ENCODE measurements at regions not wholly inside any gene's neighbourhood (a gene's known extent, or its start where the extent isn't known, plus 50 kb on each side); places are given as distances from the start of the nearest gene placed in this dataset.

DNA sequence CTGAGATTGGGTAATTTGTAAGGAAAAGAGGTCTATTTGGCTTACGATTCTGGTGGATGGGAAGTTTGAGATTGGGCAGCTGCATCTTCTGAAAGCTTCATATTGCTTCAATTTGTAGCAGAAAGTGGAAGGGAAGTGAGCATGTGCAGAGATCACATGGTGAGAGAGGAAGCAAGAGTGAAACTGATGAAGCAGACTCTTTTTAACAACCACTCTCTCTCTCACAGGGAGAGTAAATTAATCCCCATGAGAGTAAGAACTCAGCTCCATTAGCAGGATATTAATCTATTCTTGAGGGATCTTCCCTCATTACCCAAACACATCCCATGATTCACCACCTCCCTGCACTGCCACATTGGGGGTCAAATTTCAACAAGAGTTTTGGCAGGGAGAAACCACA is 298.5 kb upstream of the CELF4 start:
- WGBS, 2 donors: 83 to 86% methylated on average over 1 of the region's 1 CpG
- H3K4me3 ChIP-seq: no peak overlapping the region
- H3K27me3 ChIP-seq: no peaks in the 10 kb centered on the region
- H3K4me1 ChIP-seq: no peaks in the 10 kb centered on the region
- no peaks in the 10 kb centered on the region for H3K9me3 ChIP-seq
- intact Hi-C loops (cut with DNase I): no loop called here
- no peak overlapping the region for H3K27ac ChIP-seq
- no peak for TF ChIP-seq POLR2AphosphoS5 (IDR thresholded peaks at IDR 0.05)
- TF ChIP-seq, protein P1, sequence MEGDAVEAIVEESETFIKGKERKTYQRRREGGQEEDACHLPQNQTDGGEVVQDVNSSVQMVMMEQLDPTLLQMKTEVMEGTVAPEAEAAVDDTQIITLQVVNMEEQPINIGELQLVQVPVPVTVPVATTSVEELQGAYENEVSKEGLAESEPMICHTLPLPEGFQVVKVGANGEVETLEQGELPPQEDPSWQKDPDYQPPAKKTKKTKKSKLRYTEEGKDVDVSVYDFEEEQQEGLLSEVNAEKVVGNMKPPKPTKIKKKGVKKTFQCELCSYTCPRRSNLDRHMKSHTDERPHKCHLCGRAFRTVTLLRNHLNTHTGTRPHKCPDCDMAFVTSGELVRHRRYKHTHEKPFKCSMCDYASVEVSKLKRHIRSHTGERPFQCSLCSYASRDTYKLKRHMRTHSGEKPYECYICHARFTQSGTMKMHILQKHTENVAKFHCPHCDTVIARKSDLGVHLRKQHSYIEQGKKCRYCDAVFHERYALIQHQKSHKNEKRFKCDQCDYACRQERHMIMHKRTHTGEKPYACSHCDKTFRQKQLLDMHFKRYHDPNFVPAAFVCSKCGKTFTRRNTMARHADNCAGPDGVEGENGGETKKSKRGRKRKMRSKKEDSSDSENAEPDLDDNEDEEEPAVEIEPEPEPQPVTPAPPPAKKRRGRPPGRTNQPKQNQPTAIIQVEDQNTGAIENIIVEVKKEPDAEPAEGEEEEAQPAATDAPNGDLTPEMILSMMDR (IDR thresholded peaks at IDR 0.05): no peak
- no peak for TF ChIP-seq POLR2A (IDR thresholded peaks at IDR 0.05)
- no peak for TF ChIP-seq EP300 (IDR thresholded peaks at IDR 0.05)
- no peaks in the 10 kb centered on the region for H3K36me3 ChIP-seq
- DNase-seq: no peak

DNA sequence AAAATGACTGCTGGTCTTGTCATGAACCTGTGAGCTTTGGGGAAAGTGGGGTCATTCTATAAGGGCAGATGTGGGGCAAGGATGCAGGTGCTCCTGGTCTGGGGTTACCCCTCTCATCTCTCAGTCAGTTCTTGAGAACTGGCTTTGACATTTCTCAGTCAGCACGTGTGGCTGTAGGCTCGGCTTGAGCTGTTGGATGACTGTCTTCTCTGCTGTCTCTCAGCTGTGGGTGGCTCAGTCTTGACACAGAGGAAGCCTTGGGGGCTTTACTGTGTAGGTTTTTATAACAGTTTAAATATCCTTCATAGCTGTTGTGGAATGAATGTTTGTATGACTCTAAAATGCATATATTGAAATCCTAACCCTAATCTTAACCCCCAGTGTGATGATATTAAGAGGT is 296.4 kb upstream of the CELF4 start:
- 41 to 73% methylated on average over 2 of the region's 2 CpGs for WGBS, 2 donors
- intact Hi-C loops (cut with DNase I): no loop called here
- Histone ChIP-seq H3K9me3 (no peaks in the 10 kb centered on the region), H3K27me3 (no peaks in the 10 kb centered on the region), H3K36me3 (no peaks in the 10 kb centered on the region), H3K4me3 (no peak overlapping the region), H3K27ac (no peak overlapping the region), H3K4me1 (no peaks in the 10 kb centered on the region)
- no peak for DNase-seq
- no peak for TF ChIP-seq POLR2AphosphoS5 (IDR thresholded peaks at IDR 0.05)
- TF ChIP-seq, protein P1 (IDR thresholded peaks at IDR 0.05): no peak
- TF ChIP-seq POLR2A (IDR thresholded peaks at IDR 0.05): no peak
- no peak for TF ChIP-seq EP300 (IDR thresholded peaks at IDR 0.05)

DNA sequence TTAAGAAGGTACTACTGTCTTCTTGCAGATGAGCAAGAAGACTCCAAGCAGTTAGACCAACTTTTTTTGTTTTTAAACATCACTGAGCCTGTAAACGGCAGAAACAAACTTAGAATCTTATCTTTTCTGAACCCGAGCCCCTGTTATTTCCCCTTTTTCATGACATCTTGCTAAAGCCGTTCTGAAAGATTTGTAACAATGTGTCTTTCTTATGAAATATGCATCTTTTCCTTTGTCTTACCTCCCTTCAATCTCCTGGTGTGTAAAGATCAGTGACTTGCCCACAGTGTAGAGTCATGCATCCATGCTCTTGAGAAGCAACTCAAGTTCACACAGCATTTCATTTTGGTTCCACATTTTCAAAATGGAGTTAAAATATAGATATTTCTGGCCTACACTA is 288.8 kb upstream of the CELF4 start:
- intact Hi-C loops (cut with DNase I): no loop called here
- no peaks in the 10 kb centered on the region for H3K9me3 ChIP-seq
- WGBS, 2 donors: 48 to 71% methylated on average over 3 of the region's 3 CpGs

DNA sequence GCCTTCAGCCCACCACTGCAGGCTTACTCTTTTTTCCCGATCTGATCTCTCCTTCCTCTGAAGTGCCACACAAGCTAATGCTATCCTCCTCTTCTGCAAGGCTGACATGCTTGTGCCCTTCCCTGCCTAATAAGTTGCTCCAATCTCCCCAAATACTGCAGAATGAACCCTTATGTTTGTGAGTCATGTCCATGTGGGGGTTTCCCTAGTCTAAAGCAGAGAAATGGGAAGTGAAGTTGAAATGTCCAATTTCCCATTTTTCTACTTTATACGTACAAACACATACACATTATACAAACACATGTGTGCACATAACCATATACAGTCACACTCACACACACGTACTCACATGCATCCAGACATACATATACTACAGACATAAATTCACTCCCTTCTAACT is 288.1 kb upstream of the CELF4 start:
- TF ChIP-seq EP300 (IDR thresholded peaks at IDR 0.05) (no peak), POLR2AphosphoS5 (IDR thresholded peaks at IDR 0.05) (no peak), POLR2A (IDR thresholded peaks at IDR 0.05) (no peak)
- TF ChIP-seq, protein P1 (IDR thresholded peaks at IDR 0.05): no peak
- Histone ChIP-seq H3K4me1 (no peaks in the 10 kb centered on the region), H3K9me3 (no peaks in the 10 kb centered on the region), H3K4me3 (no peak overlapping the region), H3K36me3 (no peaks in the 10 kb centered on the region), H3K27me3 (no peaks in the 10 kb centered on the region), H3K27ac (no peak overlapping the region)
- 80 to 86% methylated on average over 3 of the region's 3 CpGs for WGBS, 2 donors
- intact Hi-C loops (cut with DNase I): no loop called here
- DNase-seq: no peak

More for the DNA sequence above, 288.8 kb upstream of the CELF4 start:
- no peak for TF ChIP-seq POLR2AphosphoS5 (IDR thresholded peaks at IDR 0.05)
- no peak for TF ChIP-seq EP300 (IDR thresholded peaks at IDR 0.05)
- DNase-seq: no peak
- Histone ChIP-seq H3K27ac (no peak overlapping the region), H3K4me3 (no peak overlapping the region), H3K27me3 (no peaks in the 10 kb centered on the region), H3K4me1 (no peaks in the 10 kb centered on the region), H3K36me3 (no peaks in the 10 kb centered on the region)

GRCh38 chr18:37852464-37852863 is 286.9 kb upstream of the CELF4 start:
- H3K27ac ChIP-seq: no peak overlapping the region
- H3K36me3 ChIP-seq: no peaks in the 10 kb centered on the region
- TF ChIP-seq POLR2A (IDR thresholded peaks at IDR 0.05) (no peak), EP300 (IDR thresholded peaks at IDR 0.05) (no peak), POLR2AphosphoS5 (IDR thresholded peaks at IDR 0.05) (no peak)
- TF ChIP-seq, protein P1 (IDR thresholded peaks at IDR 0.05): no peak
- 77 to 83% methylated on average over 4 of the region's 4 CpGs for WGBS, 2 donors
- H3K4me1 ChIP-seq: no peaks in the 10 kb centered on the region
- no peaks in the 10 kb centered on the region for H3K27me3 ChIP-seq
- intact Hi-C loops (cut with DNase I): no loop called here
- no peaks in the 10 kb centered on the region for H3K9me3 ChIP-seq
- no peak for DNase-seq
- no peak overlapping the region for H3K4me3 ChIP-seq

Measured in sigmoid colon (tissue), 6 donors.